ENCODE measurements at regions not wholly inside any gene's neighbourhood (a gene's known extent, or its start where the extent isn't known, plus 50 kb on each side); places are given as distances from the start of the nearest gene placed in this dataset.

GRCh38 chr5:74199005-74199404 is 441.5 kb downstream of the ENC1 start:
- TF ChIP-seq, protein P1, sequence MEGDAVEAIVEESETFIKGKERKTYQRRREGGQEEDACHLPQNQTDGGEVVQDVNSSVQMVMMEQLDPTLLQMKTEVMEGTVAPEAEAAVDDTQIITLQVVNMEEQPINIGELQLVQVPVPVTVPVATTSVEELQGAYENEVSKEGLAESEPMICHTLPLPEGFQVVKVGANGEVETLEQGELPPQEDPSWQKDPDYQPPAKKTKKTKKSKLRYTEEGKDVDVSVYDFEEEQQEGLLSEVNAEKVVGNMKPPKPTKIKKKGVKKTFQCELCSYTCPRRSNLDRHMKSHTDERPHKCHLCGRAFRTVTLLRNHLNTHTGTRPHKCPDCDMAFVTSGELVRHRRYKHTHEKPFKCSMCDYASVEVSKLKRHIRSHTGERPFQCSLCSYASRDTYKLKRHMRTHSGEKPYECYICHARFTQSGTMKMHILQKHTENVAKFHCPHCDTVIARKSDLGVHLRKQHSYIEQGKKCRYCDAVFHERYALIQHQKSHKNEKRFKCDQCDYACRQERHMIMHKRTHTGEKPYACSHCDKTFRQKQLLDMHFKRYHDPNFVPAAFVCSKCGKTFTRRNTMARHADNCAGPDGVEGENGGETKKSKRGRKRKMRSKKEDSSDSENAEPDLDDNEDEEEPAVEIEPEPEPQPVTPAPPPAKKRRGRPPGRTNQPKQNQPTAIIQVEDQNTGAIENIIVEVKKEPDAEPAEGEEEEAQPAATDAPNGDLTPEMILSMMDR (IDR thresholded peaks at IDR 0.05) = no peak
- no peak for TF ChIP-seq EZH2phosphoT487 (IDR thresholded peaks at IDR 0.05)
